OCI-LY7 (cell line): ENCODE measurements at regions not wholly inside any gene's neighbourhood (a gene's known extent, or its start where the extent isn't known, plus 50 kb on each side); places are given as distances from the start of the nearest gene placed in this dataset.

ENCODE experiments used
- BruUV-seq: library from RNA; stranded (reverse); fragments of 400-500 nt; replicated peaks from 2 replicates; lab custom pipeline; 2021; lab: Mats Ljungman, UMichigan
- CTCF ChIA-PET: fragments of 300-600 bp; sonication (Branson Sonifier 250); formaldehyde crosslinking; loops from one replicate; lab custom pipeline; 2022; ENCODE audit warnings: antibody characterized with exemption; ENCODE audit not compliant: unreplicated experiment; lab: Charles Lee
- POLR2A ChIA-PET: fragments of 300-600 bp; sonication (Branson Sonifier 250); formaldehyde crosslinking; loops from one replicate; lab custom pipeline; 2022; ENCODE audit warnings: antibody characterized with exemption; lab: Charles Lee
- DNase-seq: peaks from one replicate; pipeline ENCODE4 v3.0.0-alpha.2; 2015; ENCODE audit warnings: low spot score
- H2AFZ ChIP-seq: fragments of 200-600 bp; sonication (generic), shearing (Covaris generic); 2 replicates; pipeline ENCODE4 v1.6.1; 2014; ENCODE audit warnings: mild to moderate bottlenecking, antibody characterized with exemption, low read length, moderate library complexity
- H3K27ac ChIP-seq: fragments of 200-600 bp; sonication (generic); 2 replicates; pipeline ENCODE4 v1.5.1; 2014; ENCODE audit warnings: mixed run types, low read depth, mild to moderate bottlenecking, moderate library complexity, low read length, inconsistent platforms; ENCODE audit not compliant: poor library complexity, severe bottlenecking
- H3K36me3 ChIP-seq: fragments of 200-600 bp; sonication (generic); 2 replicates; pipeline ENCODE4 v1.6.1; 2014; ENCODE audit warnings: mild to moderate bottlenecking, antibody characterized with exemption, low read length, moderate library complexity, mixed read lengths; ENCODE audit not compliant: insufficient read depth
- H3K4me1 ChIP-seq: fragments of 200-600 bp; sonication (generic); 2 replicates; pipeline ENCODE4 v1.5.1; 2014; ENCODE audit warnings: mild to moderate bottlenecking, low read length; ENCODE audit not compliant: insufficient read depth, poor library complexity, severe bottlenecking
- H3K4me2 ChIP-seq: fragments of 200-600 bp; sonication (generic); 2 replicates; pipeline ENCODE4 v1.6.1; 2014; ENCODE audit warnings: mild to moderate bottlenecking, low read length
- H3K4me3 ChIP-seq: fragments of 200-600 bp; sonication (generic); 2 replicates; pipeline ENCODE4 v1.5.1; 2014; ENCODE audit warnings: mild to moderate bottlenecking, low read depth, low read length; ENCODE audit not compliant: poor library complexity, severe bottlenecking
- H3K79me2 ChIP-seq: fragments of 200-600 bp; sonication (generic); 2 replicates; pipeline ENCODE4 v1.6.1; 2016; ENCODE audit warnings: low read depth, mild to moderate bottlenecking, low read length, moderate library complexity, mixed read lengths; ENCODE audit not compliant: insufficient read depth
- H3K9me2 ChIP-seq: fragments of 200-600 bp; sonication (generic); 2 replicates; pipeline ENCODE4 v1.6.1; 2016; ENCODE audit warnings: mild to moderate bottlenecking, low read length, mixed read lengths; ENCODE audit not compliant: insufficient read depth
- H3K9me3 ChIP-seq: fragments of 200-600 bp; sonication (generic); 2 replicates; pipeline ENCODE4 v1.6.1; 2014; ENCODE audit warnings: mild to moderate bottlenecking, mixed run types, low read length, mixed read lengths
- H4K20me1 ChIP-seq: fragments of 200-600 bp; sonication (generic); 2 replicates; pipeline ENCODE4 v1.6.1; 2014; ENCODE audit warnings: mild to moderate bottlenecking, antibody characterized with exemption, low read length, moderate library complexity, mixed read lengths; ENCODE audit not compliant: insufficient read depth
- CTCF ChIP-seq: fragments of 200-600 bp; sonication (generic); conservative IDR thresholded peaks from 2 replicates; pipeline ENCODE4 v1.5.1; 2014; ENCODE audit warnings: mild to moderate bottlenecking, antibody characterized with exemption, low read length, moderate library complexity, mixed read lengths
- EZH2phosphoT487 ChIP-seq: fragments of 200-600 bp; sonication (generic); IDR thresholded peaks from 2 replicates; pipeline ENCODE4 v1.6.1; 2018; ENCODE audit warnings: low read depth, borderline replicate concordance, mild to moderate bottlenecking, mixed run types, antibody characterized with exemption, low read length, moderate library complexity, mixed read lengths
- intact Hi-C: fragments of 100-400 bp; cut with micrococcal nuclease; formaldehyde crosslinking; loops from one replicate; pipeline ENCODE4 v1.10.0; 2022; ENCODE audit not compliant: unreplicated experiment

- intact Hi-C loops = loop anchor here (10.0 kb wide), 2 partner anchors 579 to 859 kb away; no protein-coding TSS in a partner anchor
- DNase-seq = no peak
- Histone ChIP-seq H3K36me3 (no peaks in the 10 kb centered on the region), H3K4me3 (no peak overlapping the region), H3K79me2 (no peaks in the 10 kb centered on the region), H3K9me3 (no peaks in the 10 kb centered on the region), H3K4me1 (no peaks in the 10 kb centered on the region), H4K20me1 (no peaks in the 10 kb centered on the region), H3K4me2 (no peak overlapping the region), H2AFZ (no peak overlapping the region), H3K27ac (no peak overlapping the region), H3K9me2 (no peaks in the 10 kb centered on the region)
- TF ChIP-seq CTCF = no peak
- TF ChIP-seq EZH2phosphoT487 = no peak
- no TSS peak for BruUV-seq
- CTCF ChIA-PET = no interaction called here
- POLR2A ChIA-PET = interaction anchor here (0.6 kb wide), 1 partner anchor 539 kb away, joined by 3 read pairs; no protein-coding TSS in a partner anchor
These were observed 154.2 kb downstream of the TM9SF2 start for GRCh38 chr13:99655351-99656091.

- H4K20me1 ChIP-seq = no peaks in the 10 kb centered on the region
- H3K4me3 ChIP-seq = no peak overlapping the region
- DNase-seq = no peak
- POLR2A ChIA-PET = no interaction called here
- H3K9me3 ChIP-seq = no peaks in the 10 kb centered on the region
- CTCF ChIA-PET = no interaction called here
- no peaks in the 10 kb centered on the region for H3K9me2 ChIP-seq
- TF ChIP-seq CTCF = no peak
- TF ChIP-seq EZH2phosphoT487 = no peak
- H2AFZ ChIP-seq = no peak overlapping the region
- no peak overlapping the region for H3K4me2 ChIP-seq
- H3K79me2 ChIP-seq = no peaks in the 10 kb centered on the region
- intact Hi-C loops = loop anchor here (10.0 kb wide), 2 partner anchors 581 to 861 kb away; no protein-coding TSS in a partner anchor
- no TSS peak for BruUV-seq
- H3K36me3 ChIP-seq = no peaks in the 10 kb centered on the region
- H3K27ac ChIP-seq = no peak overlapping the region
- H3K4me1 ChIP-seq = no peaks in the 10 kb centered on the region
These were observed 152.8 kb downstream of the TM9SF2 start for GRCh38 chr13:99654076-99654475.

GRCh38 chr13:99653526-99653925 is 152.3 kb downstream of the TM9SF2 start:
- intact Hi-C loops = loop anchor here (10.0 kb wide), 2 partner anchors 581 to 861 kb away; no protein-coding TSS in a partner anchor
- Histone ChIP-seq H3K79me2 (no peaks in the 10 kb centered on the region), H3K4me3 (no peak overlapping the region), H3K4me1 (no peaks in the 10 kb centered on the region), H2AFZ (no peak overlapping the region), H4K20me1 (no peaks in the 10 kb centered on the region), H3K27ac (no peak overlapping the region), H3K9me2 (no peaks in the 10 kb centered on the region), H3K9me3 (no peaks in the 10 kb centered on the region), H3K36me3 (no peaks in the 10 kb centered on the region), H3K4me2 (no peak overlapping the region)
- TF ChIP-seq CTCF = no peak
- no peak for TF ChIP-seq EZH2phosphoT487
- BruUV-seq = no TSS peak
- ChIA-PET POLR2A (no interaction called here), CTCF (no interaction called here)
- DNase-seq = no peak
